ENCODE measurements at regions not wholly inside any gene's neighbourhood (a gene's known extent, or its start where the extent isn't known, plus 50 kb on each side); places are given as distances from the start of the nearest gene placed in this dataset.
"Not testable (repeated sequence)": the region's sequence is repeated elsewhere in the genome, so short reads cannot be mapped to it uniquely, and the experiment has no call there.

DNA sequence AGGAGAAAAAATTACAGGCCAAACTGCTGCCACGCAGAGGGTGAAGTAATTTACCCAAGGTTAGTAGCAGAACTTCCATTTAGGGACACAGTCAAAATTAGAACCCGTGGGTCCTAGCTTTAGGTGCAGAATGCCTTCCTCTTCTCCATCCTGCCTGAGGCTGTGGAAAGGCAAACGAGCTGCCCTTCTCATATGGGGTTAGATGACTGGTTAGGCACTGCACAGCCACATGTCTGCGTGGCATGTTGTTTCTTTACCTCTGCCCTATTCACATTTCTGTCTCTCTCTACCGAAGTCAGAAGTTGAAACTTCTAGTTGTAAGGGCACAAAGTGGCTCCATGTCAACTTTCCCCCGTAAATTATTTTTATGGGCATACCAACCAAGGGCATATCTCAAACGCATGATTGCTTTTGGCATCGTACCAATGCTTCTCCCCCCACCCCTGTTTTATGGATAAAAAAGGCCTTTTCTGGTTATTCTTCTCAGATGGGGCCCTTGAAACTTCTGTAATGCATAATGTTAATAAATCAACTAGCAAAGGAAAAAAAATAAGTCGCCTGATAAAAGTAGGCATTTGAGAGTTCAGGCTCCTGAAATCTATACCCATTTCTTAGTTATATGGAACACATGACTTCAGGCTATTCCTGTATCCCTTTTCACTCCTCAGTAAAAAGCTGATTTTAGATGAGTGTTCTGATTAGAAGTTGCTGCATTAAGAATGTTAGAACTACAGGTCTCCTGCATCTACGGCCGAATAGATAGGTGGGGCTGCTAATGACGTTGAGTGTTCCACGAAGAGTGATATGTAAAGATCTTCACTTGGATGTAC, 139.6 kb upstream of the NRIP1 start:
- no peak for DNase-seq

DNA sequence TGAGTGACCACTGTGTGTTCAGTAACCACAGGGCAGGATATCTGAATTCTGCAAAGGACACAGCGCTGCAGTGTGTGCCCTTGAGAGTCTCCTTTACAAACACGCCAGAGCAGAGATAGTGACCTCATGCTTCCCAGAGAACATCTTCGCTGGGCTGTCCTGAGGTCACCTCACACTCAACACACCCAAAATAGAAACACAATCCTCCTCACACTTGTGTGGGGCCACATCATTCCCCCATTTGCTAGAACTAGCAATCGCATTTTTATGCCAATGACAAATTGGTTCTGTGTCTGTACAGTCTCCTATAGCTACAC, 140.1 kb upstream of the NRIP1 start:
- no peak for DNase-seq

DNA sequence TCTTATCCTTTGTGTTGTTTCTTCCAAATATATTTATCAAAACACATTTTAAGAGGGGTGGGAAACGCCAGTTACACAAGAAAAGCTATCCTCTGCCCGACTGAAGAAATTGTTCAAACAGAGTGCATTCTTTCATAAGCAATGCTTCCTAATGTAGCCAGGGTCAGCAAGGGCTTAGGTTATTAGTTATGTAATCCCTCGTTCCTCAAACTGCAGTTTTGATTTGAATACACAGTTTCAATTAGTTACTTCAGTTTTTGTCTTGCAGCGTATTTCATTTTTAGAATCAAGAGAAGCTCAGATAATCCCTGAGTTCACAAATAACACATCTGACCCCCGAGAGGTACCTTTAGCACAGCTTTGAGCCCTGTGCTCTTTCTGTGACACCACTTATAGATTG, 141.7 kb upstream of the NRIP1 start:
- no peak for DNase-seq

DNA sequence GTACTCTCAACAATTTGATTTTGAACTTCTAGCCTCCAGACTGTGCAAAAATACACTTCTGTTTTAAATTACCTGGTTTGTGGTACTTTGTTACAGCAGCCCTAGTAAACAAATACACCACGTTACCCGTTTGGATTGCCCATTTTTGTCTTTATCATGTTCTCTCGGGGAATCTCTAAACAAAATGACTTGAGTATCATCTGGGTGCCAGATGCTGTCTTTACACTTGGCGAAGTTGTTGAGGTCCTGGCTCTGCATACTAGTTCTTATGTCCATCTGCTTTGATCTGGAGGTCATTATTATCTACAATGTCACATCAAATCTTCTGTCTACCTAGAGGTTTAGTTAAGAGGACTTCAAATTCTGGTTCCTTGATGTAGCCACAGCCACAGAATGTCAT, 142.4 kb upstream of the NRIP1 start:
- no peak for DNase-seq

DNA sequence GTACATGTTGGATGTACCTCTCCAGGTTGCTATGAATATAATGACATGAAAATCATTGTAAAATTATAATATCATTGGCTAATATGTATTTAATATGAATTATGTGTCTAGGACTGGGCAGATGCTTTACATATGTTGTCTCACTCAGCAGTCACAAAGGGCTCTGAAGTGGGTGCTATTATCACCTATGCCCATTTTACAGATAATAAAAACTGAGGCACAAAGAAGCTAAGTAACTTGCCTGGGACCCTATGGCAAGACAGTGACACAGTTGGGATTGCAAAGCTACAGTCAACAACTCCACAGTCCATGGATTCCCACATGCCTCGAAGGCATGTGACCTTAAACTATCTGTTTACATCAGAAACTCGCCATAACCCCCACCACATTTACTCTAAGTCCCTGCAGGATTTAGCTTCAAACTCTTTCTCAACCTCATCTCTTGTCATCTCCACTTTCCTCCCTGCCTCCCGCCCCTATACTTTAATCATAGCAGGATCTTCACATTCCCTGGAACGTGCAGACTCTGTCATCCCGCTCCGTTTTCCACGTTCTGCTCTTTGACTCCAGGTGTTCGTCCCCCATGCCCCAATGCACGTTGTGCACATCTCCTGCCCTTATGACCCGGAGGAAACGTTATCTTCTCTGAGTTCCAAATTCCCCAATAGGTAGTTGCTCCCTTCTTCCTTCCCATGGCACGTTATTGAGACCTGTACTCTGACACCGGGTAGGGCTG, 143.0 kb upstream of the NRIP1 start:
- DNase-seq = no peak

DNA sequence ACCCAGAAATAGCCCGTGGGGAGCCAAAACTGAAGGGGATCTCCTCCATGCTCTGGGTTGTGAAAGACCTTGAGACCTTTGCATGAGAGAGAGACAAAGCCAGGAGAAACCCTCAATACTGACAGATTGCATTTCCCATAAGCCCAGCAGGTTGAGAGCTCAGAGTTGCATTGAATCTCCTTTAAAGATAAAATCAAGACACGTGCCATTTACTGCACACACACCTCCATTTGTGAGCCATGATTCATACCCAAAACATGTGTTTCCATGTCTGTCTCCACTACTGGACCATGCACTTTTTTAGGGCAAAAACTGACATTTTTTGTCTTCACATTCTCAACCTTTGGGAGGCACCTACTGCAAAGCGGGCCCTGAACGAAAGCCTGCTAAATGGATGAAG, 144.0 kb upstream of the NRIP1 start:
- no peak for DNase-seq

DNA sequence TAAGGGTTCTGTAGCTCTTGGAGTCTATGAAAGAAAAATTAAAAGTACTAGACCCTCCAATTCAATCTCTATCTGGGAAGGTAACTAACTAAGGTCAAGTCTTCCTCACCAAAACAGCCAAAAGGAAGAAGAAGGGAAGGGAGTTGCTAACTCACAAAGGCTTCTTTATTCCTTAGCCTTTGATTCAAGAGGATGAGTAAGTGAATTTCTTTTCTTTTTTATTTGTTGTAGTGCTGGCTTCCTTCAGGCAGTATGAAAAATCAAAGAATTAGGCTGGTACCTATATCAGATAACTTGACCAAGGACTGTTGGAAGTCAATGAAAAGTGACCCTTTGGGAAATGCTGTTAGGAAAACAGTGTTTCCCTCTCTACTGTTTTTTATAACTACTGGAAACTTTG, 144.4 kb upstream of the NRIP1 start:
- no peak for DNase-seq

DNA sequence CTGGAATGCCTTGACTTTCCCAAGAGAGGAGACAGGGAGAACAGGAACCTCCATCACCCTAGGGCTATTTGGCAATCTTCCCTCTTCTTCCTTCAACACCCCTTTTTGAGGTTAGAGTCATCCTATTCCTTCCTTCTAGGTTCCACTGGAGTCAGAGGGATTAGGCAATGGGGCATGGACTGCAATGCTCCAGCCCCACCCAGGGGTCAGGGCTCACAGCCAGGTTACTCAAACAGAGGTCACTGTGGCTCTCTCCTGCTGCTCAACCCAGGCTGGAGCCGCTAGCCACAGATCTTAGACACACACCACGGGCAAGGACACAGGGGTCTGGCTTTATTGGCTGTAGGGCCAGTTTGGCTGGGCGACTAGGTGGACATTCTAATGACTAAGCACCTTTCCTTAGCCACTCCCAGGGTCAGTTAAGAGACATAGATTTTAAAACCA, 145.5 kb upstream of the NRIP1 start:
- DNase-seq = no peak

DNA sequence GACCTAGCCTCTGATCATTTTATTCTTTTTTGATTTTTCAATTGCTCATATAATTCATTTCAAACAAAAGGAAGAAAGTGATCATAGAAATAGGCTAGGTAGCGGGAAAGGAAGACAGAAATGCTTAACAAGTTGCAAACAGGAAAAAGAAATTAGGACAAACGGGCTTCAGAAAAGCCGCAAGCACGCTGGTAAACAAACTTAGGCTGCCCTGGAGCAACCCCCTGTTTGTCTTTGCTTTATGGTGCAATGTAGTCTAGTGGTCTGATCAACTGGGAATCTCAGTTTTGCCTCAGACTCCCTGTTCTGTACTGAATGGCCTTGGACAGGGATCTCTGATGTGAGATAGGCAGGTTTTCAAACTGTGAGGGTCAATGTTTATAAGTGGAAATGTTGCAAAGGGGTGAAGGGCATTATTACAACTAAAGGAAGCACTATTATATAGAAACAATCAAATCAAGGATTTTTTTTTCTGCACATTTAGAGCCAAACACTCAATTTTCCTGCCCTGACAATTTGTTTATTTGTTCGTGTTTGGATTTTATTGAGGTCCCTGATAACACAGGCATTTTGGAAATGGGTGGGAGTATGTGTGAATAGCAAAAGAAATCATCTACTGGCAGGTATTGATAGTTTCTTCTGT, 146.8 kb upstream of the NRIP1 start:
- no peak for DNase-seq

DNA sequence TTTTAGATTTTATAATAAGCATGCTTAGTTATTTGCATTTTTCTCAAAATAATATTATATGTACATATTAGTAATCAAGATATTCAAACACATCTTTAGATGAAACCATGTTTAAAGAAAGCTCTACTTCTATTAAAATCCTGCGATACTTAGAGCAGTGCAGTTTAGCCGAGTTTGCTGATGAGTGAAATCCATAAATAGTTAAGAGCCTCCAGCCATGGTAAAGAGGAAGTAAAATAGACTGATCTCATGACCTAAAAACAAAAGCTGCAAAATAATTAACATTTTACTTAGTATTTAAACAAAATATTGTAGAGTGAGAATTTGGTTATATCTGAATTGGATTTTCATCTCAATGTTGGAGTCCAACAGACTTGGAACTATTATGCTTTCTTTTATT, 147.4 kb upstream of the NRIP1 start:
- no peak for DNase-seq

DNA sequence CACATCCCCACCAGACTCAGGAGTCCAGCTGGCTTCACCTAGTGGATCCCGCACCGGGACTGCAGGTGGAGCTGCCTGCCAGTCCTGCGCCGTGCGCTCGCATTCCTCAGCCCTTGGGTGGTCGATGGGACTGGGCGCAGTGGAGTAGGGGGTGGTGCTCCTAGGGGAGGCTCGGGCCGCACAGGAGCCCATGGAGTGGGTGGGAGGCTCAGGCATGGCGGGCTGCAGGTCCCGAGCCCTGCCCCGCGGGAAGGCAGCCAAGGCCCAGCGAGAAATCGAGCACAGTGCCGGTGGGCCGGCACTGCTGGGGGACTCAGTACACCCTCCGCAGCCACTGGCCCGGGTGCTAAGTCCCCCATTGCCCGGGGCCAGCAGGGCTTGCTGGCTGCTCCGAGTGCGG, 153.7 kb upstream of the NRIP1 start:
- not testable (repeated sequence) for DNase-seq

DNA sequence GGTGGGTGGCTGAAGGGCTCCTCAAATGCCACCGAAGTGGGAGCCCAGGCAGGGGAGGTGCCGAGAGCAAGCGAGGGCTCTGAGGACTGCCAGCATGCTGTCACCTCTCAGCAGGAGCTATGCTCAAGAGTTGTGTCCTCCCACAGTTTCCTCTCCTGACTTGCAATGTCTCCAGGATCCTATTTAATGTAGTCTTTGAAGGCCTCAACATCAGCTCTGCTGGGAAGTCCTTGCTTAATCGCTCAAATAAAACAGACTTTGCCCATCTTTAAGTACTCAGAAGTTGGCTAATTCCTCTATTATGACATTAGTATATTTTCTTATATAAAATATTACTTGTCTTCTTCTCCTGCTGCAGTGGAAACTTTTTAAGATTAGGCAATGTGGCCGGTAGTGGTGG, 154.2 kb upstream of the NRIP1 start:
- DNase-seq = no peak

DNA sequence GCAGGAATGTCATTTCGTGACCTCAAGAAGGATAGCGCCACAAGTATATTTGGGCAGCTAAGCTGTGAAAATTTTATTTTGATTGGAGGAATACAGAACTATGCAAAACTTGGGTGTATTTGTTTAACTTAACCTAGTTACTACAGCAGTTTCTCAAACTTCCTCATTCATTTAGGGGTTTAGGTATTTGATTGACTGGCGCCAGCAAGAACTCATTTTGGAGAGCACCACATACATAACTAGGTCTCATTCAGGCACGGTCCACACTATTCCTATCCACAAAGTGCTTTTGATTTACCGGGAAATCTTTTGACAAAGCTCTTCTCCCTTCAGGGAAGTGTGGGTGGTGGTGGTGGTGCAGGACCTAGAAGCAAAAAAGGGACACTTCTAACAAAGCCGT, 155.1 kb upstream of the NRIP1 start:
- DNase-seq = no peak

DNA sequence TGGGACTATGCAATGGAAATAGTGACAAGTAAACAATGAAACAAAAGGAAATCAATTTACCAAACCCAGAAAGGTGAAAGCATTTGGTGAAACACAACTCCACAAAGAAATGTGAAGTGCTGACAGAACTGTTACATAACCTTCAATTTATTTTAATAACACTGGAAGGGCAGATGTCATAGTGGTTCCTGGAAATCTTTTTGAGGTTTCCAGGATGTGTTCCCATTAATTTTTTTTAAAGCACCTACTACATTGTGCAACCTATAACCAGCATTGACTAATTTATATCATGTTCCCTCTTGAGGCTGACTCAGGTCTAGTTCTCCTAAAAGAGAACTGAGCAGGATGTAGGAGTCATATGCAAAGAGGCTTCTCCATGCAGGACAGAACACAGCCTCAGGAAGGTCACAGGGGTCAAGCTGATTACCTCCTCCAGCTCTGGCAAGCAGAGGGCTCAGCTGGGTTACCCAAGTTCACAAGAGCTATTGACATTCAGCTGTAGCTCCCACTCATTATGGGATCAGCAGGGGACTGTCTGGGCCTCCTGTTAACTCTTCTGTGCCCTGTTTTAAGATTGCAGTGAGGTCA, 157.1 kb upstream of the NRIP1 start:
- no peak for DNase-seq

DNA sequence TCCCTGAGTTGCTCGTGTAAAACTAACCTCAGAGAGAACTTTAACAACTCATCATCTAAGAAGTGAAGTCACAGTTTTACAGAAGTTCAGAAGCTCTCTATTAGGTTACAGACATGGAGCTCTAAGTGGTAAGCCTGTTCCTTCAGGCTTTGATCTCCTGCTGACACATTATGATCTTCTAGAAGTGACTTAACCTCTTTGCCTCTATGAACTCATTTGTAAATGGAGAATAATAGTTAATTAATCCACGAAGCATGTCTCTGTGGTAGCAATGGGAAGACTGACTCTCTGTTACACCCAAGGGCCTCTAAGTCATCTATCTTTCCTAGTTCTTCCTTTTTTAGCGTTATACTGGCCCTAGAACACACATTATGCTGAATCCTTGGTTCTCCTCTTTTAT, 157.9 kb upstream of the NRIP1 start:
- no peak for DNase-seq

DNA sequence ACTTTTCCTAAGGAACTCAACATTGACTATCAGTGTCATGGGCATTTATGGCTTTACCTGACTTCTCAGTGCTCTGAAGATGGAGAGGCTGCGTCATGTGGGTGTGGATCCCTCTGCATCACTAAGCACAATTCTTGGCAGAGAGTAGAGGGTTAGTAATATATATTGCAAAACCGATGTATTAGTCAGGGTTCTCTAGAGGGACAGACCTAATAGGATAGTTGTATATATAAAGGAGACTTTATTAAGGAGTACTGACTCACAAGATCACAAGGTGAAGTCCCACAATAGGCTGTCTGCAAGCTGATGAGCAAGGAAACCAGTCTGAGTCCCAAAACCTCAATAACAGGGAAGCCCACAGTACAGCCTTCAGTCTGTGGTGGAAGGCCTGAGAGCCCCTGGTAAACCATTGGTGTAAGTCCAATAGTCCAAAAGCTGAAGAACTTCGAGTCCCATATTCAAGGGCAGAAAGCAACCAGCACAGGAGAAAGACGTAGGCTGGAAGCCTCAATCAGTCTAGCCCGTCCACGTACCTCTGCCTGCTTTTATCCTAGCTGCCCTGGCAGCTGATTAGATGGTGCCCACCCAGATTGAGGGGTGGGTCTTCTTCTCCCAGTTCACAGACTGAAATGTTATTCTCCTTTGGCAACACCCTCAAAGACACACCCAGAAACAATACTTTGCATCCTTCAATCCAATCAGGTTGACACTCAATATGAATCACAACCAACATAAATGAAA, 159.7 kb upstream of the NRIP1 start:
- no peak for DNase-seq

DNA sequence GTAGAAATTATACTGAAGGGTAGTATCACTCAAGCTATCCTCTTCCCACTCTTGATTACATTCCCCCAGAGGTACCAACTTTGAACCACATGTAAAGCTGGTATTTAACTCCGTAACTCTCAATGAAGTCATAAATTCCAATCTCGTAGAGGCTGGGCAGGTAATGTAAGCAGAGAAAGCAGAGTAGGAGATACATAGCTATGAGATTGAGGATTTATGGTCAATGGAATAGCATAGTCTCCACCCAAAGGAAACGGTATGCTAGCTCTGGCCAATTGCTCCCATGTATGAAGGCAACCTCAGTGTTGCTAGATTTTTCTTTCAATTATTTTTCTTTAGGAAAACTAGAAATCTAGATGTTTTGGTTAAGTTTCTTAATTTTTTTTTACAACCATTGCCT, 163.1 kb upstream of the NRIP1 start:
- no peak for DNase-seq

DNA sequence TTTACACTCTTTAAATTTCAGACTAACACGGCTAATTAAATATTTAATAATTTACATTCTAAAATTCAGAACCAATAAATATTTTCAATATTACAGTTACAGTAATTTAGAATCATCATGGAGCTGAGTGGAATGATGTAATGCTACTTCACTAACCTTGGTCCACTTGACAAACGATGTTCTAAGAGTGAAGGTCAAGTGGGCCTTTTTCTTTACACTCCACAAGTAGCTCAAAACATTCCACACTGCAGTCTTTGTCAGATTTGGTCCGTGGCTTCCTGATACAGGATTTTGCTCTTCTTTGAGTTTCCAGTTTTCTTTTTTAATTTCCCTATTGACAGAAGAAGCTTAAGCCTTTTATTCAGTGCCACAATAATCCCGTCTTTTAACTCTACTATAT, 164.6 kb upstream of the NRIP1 start:
- DNase-seq = no peak

DNA sequence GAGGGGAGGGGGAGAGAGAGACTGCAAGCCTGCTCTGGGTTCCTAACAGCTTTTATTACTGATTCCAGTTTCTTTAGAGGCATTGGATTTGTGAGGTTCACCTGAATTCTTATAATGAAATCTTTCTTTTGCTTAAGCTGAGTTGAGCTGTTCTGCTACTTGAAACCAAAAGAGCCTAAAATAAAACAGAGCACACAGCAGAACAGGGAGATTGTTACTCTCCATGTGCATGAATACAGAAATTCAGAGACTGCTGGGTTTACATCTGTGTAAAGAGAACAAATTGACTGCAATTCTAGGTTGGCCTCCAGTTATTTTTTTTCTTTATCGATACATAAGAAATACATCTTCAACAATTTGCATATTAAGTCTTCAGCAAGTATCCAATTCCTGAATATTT, 168.8 kb upstream of the NRIP1 start:
- no peak for DNase-seq

DNA sequence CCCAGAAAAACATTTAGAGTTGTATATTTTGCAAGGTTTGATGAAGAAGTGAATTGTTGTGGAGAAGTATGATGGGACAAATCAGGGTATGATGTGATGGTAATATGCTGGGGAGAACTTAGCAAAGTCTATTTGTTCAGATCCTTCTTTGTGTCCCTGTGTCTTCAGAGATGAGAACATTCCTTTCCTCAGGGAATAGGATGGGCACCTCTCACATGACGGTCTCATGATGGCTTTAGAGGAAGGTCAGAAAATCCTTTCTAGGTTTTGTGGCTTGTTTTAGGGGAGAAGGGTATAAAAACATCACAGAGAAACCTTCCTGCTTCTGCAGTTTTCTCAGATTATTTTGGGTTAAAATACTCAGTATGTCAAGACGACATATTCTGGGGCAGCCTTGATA, 171.3 kb upstream of the NRIP1 start:
- no peak for DNase-seq

DNA sequence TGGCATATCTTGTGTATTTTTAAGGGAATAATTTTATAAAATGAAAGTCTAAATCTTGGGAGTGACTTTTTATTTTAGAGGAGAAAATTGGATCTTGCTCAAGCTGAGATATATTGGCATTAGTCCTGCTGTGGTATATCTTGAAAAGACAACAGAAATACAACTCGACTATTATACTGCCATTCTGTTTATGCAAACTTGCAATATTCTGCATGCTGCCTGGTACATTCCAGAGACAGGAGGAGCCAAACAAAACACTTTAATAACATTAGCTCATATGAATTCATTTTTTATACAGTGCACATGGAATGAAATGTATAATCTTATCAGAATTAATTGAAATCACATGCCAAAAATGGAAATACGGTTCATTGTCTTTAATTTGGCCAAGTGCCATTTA, 176.0 kb upstream of the NRIP1 start:
- no peak for DNase-seq

DNA sequence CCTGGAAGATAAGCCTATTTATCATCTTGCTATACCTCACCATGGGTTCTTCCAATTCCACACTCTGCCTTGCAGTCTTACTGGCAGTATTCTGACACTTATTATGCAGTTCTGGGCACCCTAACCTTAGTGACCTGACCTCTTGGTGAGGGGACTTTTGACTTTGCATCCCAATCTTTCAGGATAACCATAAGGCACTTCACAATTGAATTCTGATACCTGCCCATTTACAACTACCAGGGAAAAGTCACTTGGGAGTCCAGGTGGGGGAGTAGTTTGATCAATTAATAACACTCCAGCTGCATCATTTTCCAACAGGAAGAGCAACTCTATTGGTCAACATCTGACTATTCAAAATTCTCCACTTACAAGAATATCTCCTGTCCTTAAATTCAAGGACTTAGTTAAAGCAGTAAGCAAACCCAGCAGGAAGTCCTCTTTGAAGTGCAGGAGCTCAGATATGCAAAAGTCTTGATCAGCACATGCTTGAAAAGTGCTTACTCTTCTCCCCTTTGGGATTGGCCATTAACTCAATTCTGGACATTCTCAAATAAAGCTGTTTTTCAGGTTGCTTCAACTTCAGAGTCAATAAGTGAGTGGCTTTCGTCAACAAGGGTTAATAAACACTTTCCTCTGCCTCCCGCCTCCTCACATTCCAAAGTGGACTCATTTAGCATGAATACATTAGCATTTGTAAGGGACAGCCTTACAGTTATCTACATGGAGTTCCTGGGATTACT, 177.4 kb upstream of the NRIP1 start:
- DNase-seq = no peak

Measured in activated CD4-positive, alpha-beta T cell treated with anti-CD3 and anti-CD28 coated beads, Interleukin-2, amount 50 U/mL, for 1 hour (primary cell).